ENCODE measurements at regions not wholly inside any gene's neighbourhood (a gene's known extent, or its start where the extent isn't known, plus 50 kb on each side); places are given as distances from the start of the nearest gene placed in this dataset.

- Histone ChIP-seq H3K9me3 (no peaks in the 10 kb centered on the region), H3K36me3 (no peaks in the 10 kb centered on the region), H3K4me1 (no peaks in the 10 kb centered on the region), H3K27ac (no peak overlapping the region), H3K4me3 (no peak overlapping the region), H3K27me3 (no peaks in the 10 kb centered on the region)
- DNase-seq (ENCODE audit: low spot score in 2 of 2): no peak
- WGBS: 0% methylated on average over 1 of the region's 1 CpG
- TF ChIP-seq POLR2AphosphoS5 (IDR thresholded peaks at IDR 0.05) (no peak), CTCF (IDR thresholded peaks at IDR 0.05) (no peak), POLR2A (IDR thresholded peaks at IDR 0.05) (no peak), EP300 (IDR thresholded peaks at IDR 0.05) (no peak)
These were observed 1597.9 kb upstream of the ACVR2A start for GRCh38 chr2:146246736-146247523.

- H3K9me3 ChIP-seq: no peaks in the 10 kb centered on the region
These were observed 1598.7 kb upstream of the ACVR2A start for GRCh38 chr2:146246002-146246735.

GRCh38 chr2:146244830-146245229 is 1600.0 kb upstream of the ACVR2A start:
- no peak for DNase-seq (ENCODE audit: low spot score in 2 of 2)
- Histone ChIP-seq H3K27ac (no peak overlapping the region), H3K4me1 (no peaks in the 10 kb centered on the region), H3K4me3 (no peak overlapping the region), H3K27me3 (no peaks in the 10 kb centered on the region), H3K36me3 (no peaks in the 10 kb centered on the region), H3K9me3 (no peaks in the 10 kb centered on the region)
- 82% methylated on average over 2 of the region's 2 CpGs for WGBS
- TF ChIP-seq POLR2A (IDR thresholded peaks at IDR 0.05) (no peak), CTCF (IDR thresholded peaks at IDR 0.05) (no peak), EP300 (IDR thresholded peaks at IDR 0.05) (no peak), POLR2AphosphoS5 (IDR thresholded peaks at IDR 0.05) (no peak)

More at GRCh38 chr2:146246002-146246735, 1598.7 kb upstream of the ACVR2A start:
- Histone ChIP-seq H3K4me1 (no peaks in the 10 kb centered on the region), H3K4me3 (no peak overlapping the region), H3K27me3 (no peaks in the 10 kb centered on the region), H3K27ac (no peak overlapping the region), H3K36me3 (no peaks in the 10 kb centered on the region)
- WGBS: 48% methylated on average over 3 of the region's 3 CpGs
- TF ChIP-seq POLR2A (IDR thresholded peaks at IDR 0.05) (no peak), POLR2AphosphoS5 (IDR thresholded peaks at IDR 0.05) (no peak), CTCF (IDR thresholded peaks at IDR 0.05) (no peak), EP300 (IDR thresholded peaks at IDR 0.05) (no peak)
- DNase-seq (ENCODE audit: low spot score in 2 of 2): no peak

- no peaks in the 10 kb centered on the region for H3K36me3 ChIP-seq
- no peaks in the 10 kb centered on the region for H3K9me3 ChIP-seq
- no peak for DNase-seq (ENCODE audit: low spot score in 2 of 2)
- H3K27ac ChIP-seq: no peak overlapping the region
- no peak overlapping the region for H3K4me3 ChIP-seq
- no peaks in the 10 kb centered on the region for H3K27me3 ChIP-seq
- no peak for TF ChIP-seq POLR2AphosphoS5 (IDR thresholded peaks at IDR 0.05)
- no peak for TF ChIP-seq POLR2A (IDR thresholded peaks at IDR 0.05)
- no peak for TF ChIP-seq CTCF (IDR thresholded peaks at IDR 0.05)
- TF ChIP-seq EP300 (IDR thresholded peaks at IDR 0.05): no peak
- H3K4me1 ChIP-seq: no peaks in the 10 kb centered on the region
- 51% methylated on average over 2 of the region's 2 CpGs for WGBS
These were observed 1600.7 kb upstream of the ACVR2A start for GRCh38 chr2:146244131-146244530.

- Histone ChIP-seq H3K4me1 (no peaks in the 10 kb centered on the region), H3K27ac (no peak overlapping the region), H3K36me3 (no peaks in the 10 kb centered on the region), H3K9me3 (no peaks in the 10 kb centered on the region), H3K4me3 (no peak overlapping the region), H3K27me3 (no peaks in the 10 kb centered on the region)
- TF ChIP-seq POLR2A (IDR thresholded peaks at IDR 0.05) (no peak), POLR2AphosphoS5 (IDR thresholded peaks at IDR 0.05) (no peak), CTCF (IDR thresholded peaks at IDR 0.05) (no peak), EP300 (IDR thresholded peaks at IDR 0.05) (no peak)
- WGBS: 32% methylated on average over 1 of the region's 1 CpG
- no peak for DNase-seq (ENCODE audit: low spot score in 2 of 2)
These were observed 1603.8 kb upstream of the ACVR2A start for GRCh38 chr2:146241023-146241422.

Measured in suprapubic skin (tissue), 4 donors.